ENCODE measurements at regions not wholly inside any gene's neighbourhood (a gene's known extent, or its start where the extent isn't known, plus 50 kb on each side); places are given as distances from the start of the nearest gene placed in this dataset.

DNA sequence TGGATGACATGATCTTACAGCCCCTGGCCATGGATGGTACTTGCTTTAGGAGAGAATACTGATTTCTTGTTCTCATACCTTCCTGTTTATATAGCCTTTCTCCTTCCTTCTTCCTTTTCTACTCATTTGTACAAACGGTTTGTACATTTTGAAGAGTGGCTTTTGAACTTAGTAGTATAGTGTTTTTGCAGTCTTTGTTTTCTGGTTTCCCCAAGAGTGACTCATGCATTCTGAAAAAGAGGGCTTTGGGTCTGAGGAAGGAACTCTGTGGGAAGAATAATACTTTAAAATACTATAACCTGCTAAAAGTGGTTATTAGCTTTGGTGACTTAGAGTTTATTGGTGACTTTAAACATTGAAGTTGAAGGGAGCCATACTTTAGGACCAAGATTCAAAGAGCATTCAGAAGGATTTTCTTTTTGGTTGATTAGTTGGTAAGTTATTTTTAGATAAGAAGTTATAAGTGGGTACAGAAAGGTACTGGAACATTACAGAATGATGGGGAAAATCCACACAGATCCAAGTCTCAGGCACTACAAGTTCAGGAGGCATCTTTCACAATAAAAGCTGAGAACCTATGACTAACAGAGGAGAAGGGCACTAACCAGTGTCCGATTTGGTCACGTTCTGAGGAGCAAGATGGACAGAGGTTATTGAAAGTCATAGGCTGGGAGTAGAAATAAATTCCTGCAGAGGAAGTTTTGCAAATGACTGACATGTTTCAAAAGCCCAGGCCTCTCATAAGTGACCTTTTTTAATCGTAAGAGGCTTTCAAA is 369.6 kb upstream of the AZI2 start:
- ChIA-PET POLR2A (no interaction called here), CTCF (no interaction called here)

- POLR2A ChIA-PET, result no interaction called here
- CTCF ChIA-PET, result no interaction called here
Observed at GRCh38 chr3:28726840-28727239, 378.2 kb upstream of the AZI2 start.

DNA sequence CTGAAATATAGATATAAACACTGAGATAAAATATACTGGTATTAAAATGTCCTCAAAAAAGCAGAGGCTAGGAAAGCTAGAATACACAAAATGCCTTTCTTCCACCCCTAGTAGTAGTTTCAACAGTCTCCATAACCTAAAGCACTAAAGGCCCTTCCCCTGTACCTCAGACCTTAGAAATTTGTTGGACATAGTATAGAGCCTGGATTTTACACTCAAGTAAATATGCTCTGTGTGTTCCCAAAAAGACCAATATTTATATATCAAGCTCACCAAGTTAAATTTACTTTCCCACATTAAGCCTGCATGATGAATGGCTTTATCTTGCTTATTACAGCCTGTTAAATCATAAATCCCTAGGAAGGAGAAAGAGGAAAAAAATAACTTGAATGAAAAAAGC is 378.7 kb upstream of the AZI2 start:
- ChIA-PET POLR2A (no interaction called here), CTCF (no interaction called here)

DNA sequence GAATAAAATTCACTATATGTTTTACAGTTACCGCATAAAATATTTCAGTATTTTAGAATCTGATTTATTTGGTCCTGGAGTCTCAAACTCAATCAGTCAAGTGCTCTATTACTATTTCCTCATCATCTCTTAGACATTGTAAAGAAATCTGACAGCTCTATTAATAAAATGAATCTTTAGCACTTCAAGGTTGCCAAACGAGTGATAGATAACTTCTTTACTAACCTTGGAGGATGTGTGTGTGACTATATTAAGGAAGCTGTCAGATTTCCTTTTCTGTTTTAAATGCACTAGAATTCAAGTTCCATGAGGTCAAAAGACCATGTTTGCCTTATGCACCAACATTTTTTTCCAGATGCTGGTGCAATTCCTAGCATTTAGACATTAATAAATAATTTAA is 389.8 kb upstream of the AZI2 start:
- POLR2A ChIA-PET, result no interaction called here
- CTCF ChIA-PET, result no interaction called here

DNA sequence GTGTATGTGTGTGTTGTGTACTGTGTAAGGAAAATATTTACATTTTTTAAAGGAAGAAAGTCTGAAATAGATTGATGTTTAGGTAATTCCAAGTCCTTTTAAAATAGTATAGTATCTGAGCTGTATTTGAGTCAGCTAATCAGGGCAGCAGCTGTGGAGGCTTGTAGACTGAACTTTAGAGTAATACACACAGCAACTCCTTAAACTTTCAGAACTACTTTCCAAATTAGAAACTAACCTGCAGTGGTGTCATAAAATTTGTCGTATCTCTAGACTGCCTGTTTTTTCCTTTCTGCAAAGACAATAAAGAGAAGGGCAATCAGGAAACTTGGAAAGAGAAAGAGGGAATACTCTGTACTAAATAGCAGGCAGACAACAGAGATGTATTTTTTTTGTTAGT is 391.0 kb upstream of the AZI2 start:
- POLR2A ChIA-PET, result no interaction called here
- CTCF ChIA-PET, result no interaction called here

DNA sequence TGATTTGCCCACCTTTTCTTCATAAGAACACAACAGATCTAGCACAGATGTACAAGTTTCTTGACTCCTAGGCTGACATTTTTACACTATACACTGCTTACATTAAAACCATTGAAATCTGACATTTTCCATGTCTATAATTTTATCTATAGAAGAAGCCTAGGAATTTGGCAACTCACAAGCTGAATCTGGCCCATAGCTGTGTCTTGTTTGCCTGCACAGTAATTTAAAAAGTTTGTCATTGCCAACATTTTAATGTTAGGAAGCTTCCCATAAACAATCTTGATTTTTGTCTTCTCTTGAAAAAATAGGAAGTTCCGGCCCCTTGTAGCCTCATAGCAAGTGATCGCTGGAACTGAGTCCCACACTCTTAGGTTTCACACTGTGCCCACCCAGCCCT is 394.6 kb upstream of the AZI2 start:
- POLR2A ChIA-PET, result no interaction called here
- CTCF ChIA-PET, result no interaction called here

DNA sequence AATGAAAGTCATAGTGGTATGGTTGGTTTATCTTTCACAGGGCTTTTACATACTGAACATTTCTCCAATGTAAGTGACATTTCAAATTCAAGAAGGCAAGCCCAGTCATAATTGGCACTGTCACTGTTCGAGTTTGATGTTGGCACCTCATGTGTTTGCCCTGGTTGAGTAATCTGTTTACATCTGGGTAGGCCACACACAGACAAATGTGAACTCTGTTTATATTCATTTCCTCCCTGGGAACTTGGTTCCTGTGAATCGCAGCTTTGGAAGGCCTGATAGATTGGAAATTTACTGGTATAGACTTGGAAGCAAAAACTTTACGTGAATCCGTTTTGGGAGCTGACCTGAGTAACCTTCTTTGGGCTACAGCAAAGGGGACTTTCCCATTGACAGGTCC is 395.2 kb upstream of the AZI2 start:
- ChIA-PET CTCF (no interaction called here), POLR2A (no interaction called here)

GRCh38 chr3:28745436-28745835 is 396.8 kb upstream of the AZI2 start:
- ChIA-PET POLR2A (no interaction called here), CTCF (no interaction called here)

- ChIA-PET CTCF (interaction anchor here (0.6 kb wide), 1 partner anchor 285 kb away, joined by 3 read pairs; no protein-coding TSS in a partner anchor), POLR2A (no interaction called here)
Observed at GRCh38 chr3:28745916-28746617, 397.4 kb upstream of the AZI2 start.

DNA sequence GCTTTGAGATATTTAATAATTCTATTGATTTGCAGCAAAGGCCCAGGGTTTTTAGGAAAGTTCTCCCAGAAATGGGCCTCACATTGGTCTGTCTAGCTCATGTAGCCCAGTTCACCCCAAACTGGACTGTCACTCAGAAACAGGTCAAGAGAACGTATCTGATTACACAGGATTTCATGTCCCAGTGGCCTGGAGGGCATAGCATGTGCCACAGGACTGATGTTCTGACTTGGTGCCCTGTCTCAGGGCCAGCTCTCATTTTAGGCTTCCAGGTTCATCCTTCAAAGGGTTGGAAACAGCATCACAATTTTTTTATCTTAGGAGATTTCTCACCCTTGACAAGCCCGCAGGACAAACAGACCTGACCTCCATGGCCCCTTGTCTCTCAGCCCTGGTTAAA is 398.4 kb upstream of the AZI2 start:
- ChIA-PET POLR2A (no interaction called here), CTCF (no interaction called here)

DNA sequence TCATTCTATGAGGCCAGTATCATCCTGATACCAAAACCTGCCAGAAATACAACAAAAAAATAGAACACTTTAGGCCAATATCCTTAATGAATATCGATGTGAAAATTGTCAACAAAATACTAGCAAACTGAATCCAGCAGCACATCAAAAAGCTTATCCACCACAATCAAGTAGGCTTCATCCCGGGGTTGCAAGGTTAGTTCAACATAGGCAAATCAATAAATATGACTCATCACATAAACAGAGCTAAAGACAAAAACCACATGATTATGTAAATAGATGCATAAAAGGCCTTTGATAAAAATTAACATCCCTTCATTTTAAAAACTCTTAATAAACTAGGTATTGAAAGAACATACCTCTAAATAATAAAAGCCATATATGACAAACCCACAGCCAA is 403.2 kb upstream of the AZI2 start:
- POLR2A ChIA-PET, result no interaction called here
- CTCF ChIA-PET, result no interaction called here

DNA sequence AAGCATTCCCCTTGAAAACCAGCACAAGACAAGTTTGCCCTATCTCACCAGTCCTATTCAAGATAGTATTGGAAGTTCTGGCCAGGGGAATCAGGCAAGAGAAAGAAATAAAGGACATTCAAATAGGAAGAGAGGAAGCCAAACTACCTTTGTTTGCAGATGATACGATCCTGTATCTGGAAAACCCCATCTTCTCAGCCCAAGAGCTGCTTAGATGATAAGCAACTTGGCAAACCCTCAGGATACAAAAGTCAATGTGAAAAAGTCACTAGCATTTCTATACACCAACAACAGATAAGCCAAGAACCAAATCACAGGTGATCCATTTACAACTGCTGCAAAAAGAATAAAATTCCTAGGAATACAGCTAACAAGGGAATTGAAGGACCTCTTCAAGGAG is 403.7 kb upstream of the AZI2 start:
- CTCF ChIA-PET, result no interaction called here
- POLR2A ChIA-PET, result no interaction called here

GRCh38 chr3:28756056-28756455 is 407.4 kb upstream of the AZI2 start:
- POLR2A ChIA-PET, result no interaction called here
- CTCF ChIA-PET, result interaction anchor here (0.7 kb wide), 1 partner anchor 407 kb away, joined by 3 read pairs; no protein-coding TSS in a partner anchor

DNA sequence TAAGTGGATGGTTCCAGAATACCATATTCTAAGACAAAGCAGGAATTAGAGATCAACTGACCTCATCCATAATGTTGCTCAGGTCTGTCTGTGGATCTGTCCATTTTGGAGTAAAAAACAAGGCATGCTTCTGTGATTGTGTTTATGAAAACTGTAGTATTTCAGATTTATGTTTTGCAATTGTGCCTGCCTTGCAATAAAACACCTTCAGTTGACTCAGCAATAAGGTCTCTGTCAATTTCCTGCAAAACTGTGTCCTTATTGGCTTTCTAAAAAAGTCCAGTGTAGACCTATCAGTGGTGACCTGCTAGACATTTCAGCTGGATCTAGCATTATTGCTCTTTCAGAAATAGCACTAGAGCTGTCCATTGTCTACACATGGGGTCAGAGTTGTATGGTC is 409.5 kb upstream of the AZI2 start:
- ChIA-PET CTCF (no interaction called here), POLR2A (no interaction called here)

DNA sequence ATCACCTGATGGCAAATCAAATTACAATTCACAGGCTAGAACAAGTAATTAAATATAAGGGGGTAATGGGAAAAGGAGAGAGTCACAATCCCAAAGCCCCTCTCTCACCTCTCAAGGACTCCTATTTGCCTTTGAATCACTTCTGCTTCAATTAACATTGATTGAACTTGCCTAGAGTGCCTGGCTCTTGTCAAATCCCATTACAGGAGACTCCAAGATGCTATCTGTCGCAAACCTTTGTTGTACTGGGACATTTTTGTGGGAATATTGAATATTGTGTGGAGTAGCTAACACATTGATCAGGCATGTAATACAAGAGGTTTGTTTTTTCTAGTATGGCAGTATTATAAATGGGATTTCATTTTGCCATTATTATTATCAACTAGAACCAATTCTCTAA is 412.8 kb upstream of the AZI2 start:
- ChIA-PET POLR2A (no interaction called here), CTCF (no interaction called here)

- ChIA-PET POLR2A (no interaction called here), CTCF (no interaction called here)
Observed at GRCh38 chr3:28765194-28765593, 416.6 kb upstream of the AZI2 start.

- CTCF ChIA-PET, result no interaction called here
- POLR2A ChIA-PET, result no interaction called here
Observed at GRCh38 chr3:28768439-28768838, 419.8 kb upstream of the AZI2 start.

GRCh38 chr3:28777806-28778475 is 429.3 kb upstream of the AZI2 start:
- ChIA-PET CTCF (no interaction called here), POLR2A (no interaction called here)

GRCh38 chr3:28780480-28780879 is 431.9 kb upstream of the AZI2 start:
- POLR2A ChIA-PET, result no interaction called here
- CTCF ChIA-PET, result no interaction called here

DNA sequence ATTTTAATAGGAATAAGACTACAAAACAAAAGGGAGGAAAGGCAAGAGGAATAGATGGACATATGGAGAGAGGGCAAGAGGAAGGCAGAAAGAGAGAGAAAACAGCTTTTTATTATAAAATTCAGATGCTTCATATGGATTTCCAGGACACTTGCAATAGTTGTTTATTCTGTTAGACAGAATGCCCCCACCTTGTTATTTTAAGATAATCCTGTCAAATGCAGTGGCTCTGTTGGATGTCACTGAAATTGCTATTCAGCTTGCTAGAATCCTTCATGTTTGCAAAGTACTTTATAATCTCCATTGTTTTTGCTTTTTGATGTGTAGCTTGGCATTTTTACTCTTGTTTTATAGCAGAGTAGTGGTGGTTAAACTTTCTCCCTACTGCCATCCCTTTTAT is 432.4 kb upstream of the AZI2 start:
- ChIA-PET POLR2A (no interaction called here), CTCF (no interaction called here)

GRCh38 chr3:28786446-28786845 is 437.8 kb upstream of the AZI2 start:
- ChIA-PET POLR2A (no interaction called here), CTCF (no interaction called here)

- ChIA-PET POLR2A (no interaction called here), CTCF (no interaction called here)
Observed at GRCh38 chr3:28788571-28788970, 439.9 kb upstream of the AZI2 start.
